SK-N-SH (cell line): ENCODE measurements at regions not wholly inside any gene's neighbourhood (a gene's known extent, or its start where the extent isn't known, plus 50 kb on each side); places are given as distances from the start of the nearest gene placed in this dataset.

Experiments used
- CTCF ChIA-PET: fragments of 300-600, 350-600 bp; formaldehyde crosslinking; extraction: SDS; loops from one replicate; lab custom pipeline; 2021; lab: Yijun Ruan, JAX
- POLR2A ChIA-PET: fragments of 350-600 bp; sonication (Branson Sonifier 250); formaldehyde crosslinking; extraction: SDS; loops from one replicate; lab custom pipeline; 2020; ENCODE audit warnings: antibody characterized with exemption, inconsistent platforms; lab: Yijun Ruan, JAX
- DNase-seq: peaks from one replicate; pipeline ENCODE4 v3.0.0; 2012
- H2AFZ ChIP-seq: fragments of 200-600 bp; sonication (generic); 2 replicates; pipeline ENCODE4 v1.8.1; 2016; ENCODE audit warnings: antibody characterized with exemption, mild to moderate bottlenecking, low read depth
- H3F3A ChIP-seq: fragments of 200-600 bp; sonication (generic); replicated peaks from 2 replicates; pipeline ENCODE3; 2016; ENCODE audit warnings: antibody characterized with exemption, mild to moderate bottlenecking; ENCODE audit not compliant: insufficient read depth
- H3K27ac ChIP-seq, 2 experiments: fragments of 200-500 bp in 1 of 2; fragments of 200-600 bp in 1 of 2; sonication (Bioruptor generic) in 1 of 2; sonication (generic), shearing (Covaris generic) in 1 of 2; 2 replicates each; pipeline versions ENCODE4 v1.5.1 to v1.6.1; 2014 to 2016; ENCODE audit warnings: low read depth in 2 of 2, inconsistent platforms in 1 of 2, low read length in 1 of 2, mild to moderate bottlenecking in 1 of 2, mixed read lengths in 1 of 2
- H3K27me3 ChIP-seq: fragments of 200-600 bp; sonication (generic), shearing (Covaris generic); 2 replicates; pipeline ENCODE4 v1.6.1; 2016; ENCODE audit warnings: mixed run types; ENCODE audit not compliant: insufficient read depth
- H3K36me3 ChIP-seq, 2 experiments: fragments of 200-500 bp in 1 of 2; fragments of 200-600 bp in 1 of 2; sonication (Bioruptor generic) in 1 of 2; sonication (generic) in 1 of 2; replicated peaks in 1 of 2; 2 replicates each; pipeline versions ENCODE3 to v1.5.1; 2014 to 2016; ENCODE audit warnings: low read length in 1 of 2, mild to moderate bottlenecking in 1 of 2; ENCODE audit not compliant: insufficient read depth in 2 of 2, control insufficient read depth in 1 of 2
- H3K4me1 ChIP-seq, 2 experiments: fragments of 200-500 bp in 1 of 2; fragments of 200-600 bp in 1 of 2; sonication (Bioruptor generic) in 1 of 2; sonication (generic), shearing (Covaris generic) in 1 of 2; 2 replicates each; pipeline versions ENCODE4 v1.5.1 to v1.6.1; 2014 to 2016; ENCODE audit warnings: low read depth in 1 of 2, low read length in 1 of 2, mixed run types in 1 of 2; ENCODE audit not compliant: insufficient read depth in 2 of 2, control insufficient read depth in 1 of 2
- H3K4me2 ChIP-seq: fragments of 200-600 bp; sonication (generic), shearing (Covaris generic); 2 replicates; pipeline ENCODE4 v1.6.1; 2017; ENCODE audit warnings: mixed run types
- H3K4me3 ChIP-seq, 2 experiments: fragments of 200-500 bp in 1 of 2; fragments of 200-600 bp in 1 of 2; sonication (Bioruptor generic) in 1 of 2; sonication (generic), shearing (Covaris generic) in 1 of 2; 2 replicates each; pipeline versions ENCODE4 v1.5.1 to v1.8.1; 2014 to 2016; ENCODE audit warnings: low read depth in 2 of 2, inconsistent platforms in 1 of 2, low read length in 1 of 2, mild to moderate bottlenecking in 1 of 2, mixed read lengths in 1 of 2, moderate library complexity in 1 of 2
- H3K79me2 ChIP-seq: fragments of 200-600 bp; sonication (generic); 2 replicates; pipeline ENCODE4 v1.8.1; 2017; ENCODE audit warnings: mild to moderate bottlenecking; ENCODE audit not compliant: insufficient read depth
- H3K9ac ChIP-seq: fragments of 200-600 bp; sonication (generic); 2 replicates; pipeline ENCODE4 v1.6.1; 2017; ENCODE audit warnings: mixed run types
- H3K9me2 ChIP-seq: fragments of 200-600 bp; sonication (generic); 2 replicates; pipeline ENCODE4 v1.6.1; 2017; ENCODE audit warnings: mixed run types
- H3K9me3 ChIP-seq: fragments of 200-600 bp; sonication (generic); 2 replicates; pipeline ENCODE4 v1.6.1; 2017; ENCODE audit warnings: mixed run types, mild to moderate bottlenecking, moderate library complexity
- H4K20me1 ChIP-seq: fragments of 200-600 bp; sonication (generic); 2 replicates; pipeline ENCODE4 v1.6.1; 2017; ENCODE audit warnings: mild to moderate bottlenecking, mixed run types; ENCODE audit not compliant: insufficient read depth
- CHD2 ChIP-seq: fragments of 150-350 bp; IDR thresholded peaks from 2 replicates; pipeline ENCODE4 v1.6.1; 2018; ENCODE audit warnings: low read length; ENCODE audit not compliant: partially characterized antibody
- FOXJ3 ChIP-seq: sonication (generic); formaldehyde crosslinking; IDR thresholded peaks from 2 replicates; pipeline ENCODE4 v1.5.1; 2020; ENCODE audit warnings: mild to moderate bottlenecking, missing genetic modification reagents
- FOXM1 ChIP-seq: IDR thresholded peaks from 2 replicates; pipeline ENCODE4 v1.4.0; 2012; ENCODE audit warnings: low read depth, mild to moderate bottlenecking
- NFIC ChIP-seq: IDR thresholded peaks from 2 replicates; pipeline ENCODE4 v1.4.0; 2012; ENCODE audit warnings: borderline replicate concordance
- POLR2AphosphoS5 ChIP-seq: IDR thresholded peaks from 2 replicates; pipeline ENCODE4 v1.6.1; 2012; ENCODE audit warnings: low read depth, low read length
- RCOR1 ChIP-seq: fragments of 150-350 bp; IDR thresholded peaks from 2 replicates; pipeline ENCODE4 v1.6.1; 2017; ENCODE audit warnings: antibody characterized with exemption, low read length
- SMC3 ChIP-seq: IDR thresholded peaks from 2 replicates; pipeline ENCODE4 v1.6.1; 2012; ENCODE audit warnings: low read depth, low read length, improper control_type of control experiment
- TAF1 ChIP-seq: IDR thresholded peaks from 2 replicates; pipeline ENCODE4 v1.6.1; 2012; ENCODE audit warnings: low read depth, mild to moderate bottlenecking, low read length, moderate library complexity, borderline replicate concordance
- TCF12 ChIP-seq: IDR thresholded peaks from 2 replicates; pipeline ENCODE4 v1.4.0; 2012
- TEAD4 ChIP-seq: IDR thresholded peaks from 2 replicates; pipeline ENCODE4 v1.4.0; 2012; ENCODE audit warnings: mild to moderate bottlenecking, borderline replicate concordance; ENCODE audit not compliant: insufficient read depth
- USF2 ChIP-seq: fragments of 150-350 bp; IDR thresholded peaks from 2 replicates; pipeline ENCODE4 v1.6.1; 2017; ENCODE audit warnings: antibody characterized with exemption, low read length, low read depth, borderline replicate concordance
- YY1 ChIP-seq: IDR thresholded peaks from 2 replicates; pipeline ENCODE4 v1.4.0; 2012; ENCODE audit warnings: low read depth, mild to moderate bottlenecking
- WGBS: methylation state at CpG from one replicate; pipeline ENCODE4 v1.1.6; 2017; ENCODE audit warnings: low lambda C conversion rate; 5-methylcytosine and 5-hydroxymethylcytosine counted together
- TF ChIP-seq, protein P1 (sequence below): IDR thresholded peaks from 2 replicates; pipeline ENCODE4 v1.4.0; 2012; ENCODE audit warnings: low read depth, borderline replicate concordance

GRCh38 chr10:108496106-108496505, 1331.6 kb upstream of the SORCS1 start:
- no peak overlapping the region for H2AFZ ChIP-seq
- ChIA-PET POLR2A (no interaction called here), CTCF (no interaction called here)
- no peak for DNase-seq
- H3F3A ChIP-seq, result no peaks in the 10 kb centered on the region
- H3K9me2 ChIP-seq, result no peaks in the 10 kb centered on the region
- no peak overlapping the region for H3K9ac ChIP-seq
- no peaks in the 10 kb centered on the region for H3K27me3 ChIP-seq
- H3K4me2 ChIP-seq, result no peak overlapping the region
- no peaks in the 10 kb centered on the region; a peak in 1 of 4 replicates for H3K4me1 ChIP-seq
- H3K36me3 ChIP-seq, result no peaks in the 10 kb centered on the region
- no peaks in the 10 kb centered on the region for H3K79me2 ChIP-seq
- no peaks in the 10 kb centered on the region for H3K9me3 ChIP-seq
- no peak for TF ChIP-seq RCOR1
- no peak for TF ChIP-seq TEAD4
- TF ChIP-seq FOXJ3, result no peak
- no peak for TF ChIP-seq USF2
- TF ChIP-seq CHD2, result no peak
- TF ChIP-seq, protein P1, sequence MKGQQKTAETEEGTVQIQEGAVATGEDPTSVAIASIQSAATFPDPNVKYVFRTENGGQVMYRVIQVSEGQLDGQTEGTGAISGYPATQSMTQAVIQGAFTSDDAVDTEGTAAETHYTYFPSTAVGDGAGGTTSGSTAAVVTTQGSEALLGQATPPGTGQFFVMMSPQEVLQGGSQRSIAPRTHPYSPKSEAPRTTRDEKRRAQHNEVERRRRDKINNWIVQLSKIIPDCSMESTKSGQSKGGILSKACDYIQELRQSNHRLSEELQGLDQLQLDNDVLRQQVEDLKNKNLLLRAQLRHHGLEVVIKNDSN, result no peak
- TF ChIP-seq SMC3, result no peak
- no peak for TF ChIP-seq NFIC
- TF ChIP-seq POLR2AphosphoS5, result no peak
- TF ChIP-seq YY1, result no peak
- TF ChIP-seq TCF12, result no peak
- TF ChIP-seq TAF1, result no peak
- no peak for TF ChIP-seq FOXM1
- TF ChIP-seq, all 33 proteins: peak for 0
- H3K27ac ChIP-seq, result no peak overlapping the region
- H4K20me1 ChIP-seq, result no peaks in the 10 kb centered on the region
- H3K4me3 ChIP-seq, result no peak overlapping the region

DNA sequence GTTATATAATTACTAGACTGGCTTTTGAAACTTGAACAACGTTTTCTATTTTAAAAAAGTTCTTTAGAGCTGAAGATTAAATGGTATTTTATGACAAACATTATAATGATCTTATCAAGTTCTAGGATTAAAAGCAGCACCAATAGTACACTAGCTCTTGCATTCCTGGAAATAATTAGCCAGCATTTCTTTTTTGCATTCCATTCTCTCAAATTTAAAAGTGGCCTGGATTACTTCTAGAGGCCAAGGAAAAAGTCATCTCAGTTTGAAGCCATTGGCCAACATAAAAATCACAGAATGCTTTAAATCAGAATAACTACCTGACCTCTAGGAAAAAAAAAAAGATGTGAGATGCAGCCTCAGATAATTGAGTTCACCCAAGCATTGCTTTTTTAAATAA, 1326.4 kb upstream of the SORCS1 start:
- DNase-seq, result no peak
- H2AFZ ChIP-seq, result no peak overlapping the region
- H3K4me1 ChIP-seq, result no peaks in the 10 kb centered on the region; a peak in 1 of 4 replicates
- H3K36me3 ChIP-seq, result no peaks in the 10 kb centered on the region
- ChIA-PET POLR2A (no interaction called here), CTCF (no interaction called here)
- H3K79me2 ChIP-seq, result no peaks in the 10 kb centered on the region
- H3K9me3 ChIP-seq, result no peaks in the 10 kb centered on the region
- H3K4me3 ChIP-seq, result no peak overlapping the region
- TF ChIP-seq TAF1 (no peak), TCF12 (peak; percentile 52)
- H4K20me1 ChIP-seq, result no peaks in the 10 kb centered on the region
- no peaks in the 10 kb centered on the region for H3K9me2 ChIP-seq
- H3K9ac ChIP-seq, result no peak overlapping the region
- peak overlapping the region in 1 of 2 experiments; percentile 50; a peak in 1 of 4 replicates for H3K27ac ChIP-seq
- no peaks in the 10 kb centered on the region for H3K27me3 ChIP-seq
- no peak overlapping the region for H3K4me2 ChIP-seq
- no peaks in the 10 kb centered on the region for H3F3A ChIP-seq
- WGBS, result 0% methylated on average over 1 of the region's 1 CpG

DNA sequence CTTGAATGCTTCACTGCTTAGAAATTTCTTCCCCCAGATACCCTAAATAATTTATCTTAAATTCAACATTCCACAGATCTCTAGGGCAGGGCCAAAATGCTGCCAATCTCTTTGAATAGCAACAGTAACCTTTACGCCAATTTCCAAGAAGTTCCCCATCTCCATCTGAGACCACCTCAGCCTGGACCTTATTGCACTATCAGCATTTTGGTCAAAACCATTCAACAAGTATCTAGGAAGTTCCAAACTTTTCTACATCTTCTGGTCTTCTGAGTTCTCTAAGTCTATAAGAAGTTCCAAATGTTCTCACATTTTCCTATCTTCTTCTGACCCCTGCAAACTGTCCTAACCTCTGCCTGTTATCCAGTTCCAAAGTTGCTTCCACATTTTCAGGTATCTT, 1306.9 kb upstream of the SORCS1 start:
- H2AFZ ChIP-seq, result no peak overlapping the region
- H3K9me2 ChIP-seq, result no peaks in the 10 kb centered on the region
- H3K36me3 ChIP-seq, result no peaks in the 10 kb centered on the region
- no peaks in the 10 kb centered on the region; a peak in 1 of 4 replicates for H3K4me1 ChIP-seq
- H3K27me3 ChIP-seq, result no peaks in the 10 kb centered on the region
- no peak for DNase-seq
- no peaks in the 10 kb centered on the region for H4K20me1 ChIP-seq
- no peak overlapping the region for H3K27ac ChIP-seq
- no peaks in the 10 kb centered on the region for H3K79me2 ChIP-seq
- ChIA-PET CTCF (no interaction called here), POLR2A (no interaction called here)
- TF ChIP-seq YY1, result no peak
- 88% methylated on average over 1 of the region's 1 CpG for WGBS
- no peak overlapping the region for H3K4me3 ChIP-seq
- no peaks in the 10 kb centered on the region for H3F3A ChIP-seq
- H3K9ac ChIP-seq, result no peak overlapping the region
- no peaks in the 10 kb centered on the region for H3K9me3 ChIP-seq
- H3K4me2 ChIP-seq, result no peak overlapping the region
